ENCODE measurements at regions not wholly inside any gene's neighbourhood (a gene's known extent, or its start where the extent isn't known, plus 50 kb on each side); places are given as distances from the start of the nearest gene placed in this dataset.
"Not testable (repeated sequence)": the region's sequence is repeated elsewhere in the genome, so short reads cannot be mapped to it uniquely, and the experiment has no call there.

DNA sequence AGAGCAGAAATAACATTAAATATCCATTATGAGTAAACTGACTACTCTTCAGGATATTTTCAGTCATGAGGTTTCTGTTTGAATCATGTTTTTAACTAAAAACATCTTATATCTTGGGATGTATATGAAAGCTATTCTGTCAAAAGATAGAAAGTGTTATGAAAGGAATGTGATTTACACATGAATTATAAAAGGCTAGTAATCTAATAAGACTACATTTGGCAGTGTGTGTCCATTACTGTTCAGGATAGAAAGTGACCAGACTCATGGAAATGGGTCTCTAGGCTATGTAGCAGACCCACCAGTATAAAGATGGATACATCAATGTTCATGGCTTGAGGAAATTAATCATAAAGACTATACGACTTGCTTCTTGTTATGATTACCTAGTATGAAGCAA lies 1328.2 kb upstream of the NUDT12 start:
- no peak for DNase-seq

GRCh38 chr5:104859437-104859836 lies 1296.8 kb upstream of the NUDT12 start:
- DNase-seq: no peak

DNA sequence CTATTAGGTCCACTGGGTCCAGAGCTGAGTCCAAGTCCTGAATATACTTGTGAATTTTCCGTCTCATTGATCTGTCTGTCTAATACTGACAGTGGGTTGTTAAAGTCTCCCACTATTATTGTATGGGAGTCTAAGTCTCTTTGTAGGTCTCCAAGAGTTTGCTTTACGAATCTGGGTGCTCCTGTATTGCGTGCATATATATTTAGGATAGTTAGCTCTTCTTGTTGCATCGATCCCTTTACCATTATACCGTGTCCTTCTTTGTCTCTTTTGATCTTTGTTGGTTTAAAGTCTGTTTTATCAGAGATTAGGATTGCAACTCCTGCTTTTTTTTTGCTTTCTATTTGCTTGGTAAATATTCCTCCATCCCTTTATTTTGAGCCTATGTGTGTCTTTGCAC lies 1289.5 kb upstream of the NUDT12 start:
- not testable (repeated sequence) for DNase-seq

- DNase-seq: no peak
Observed at GRCh38 chr5:104845541-104845940, 1283.0 kb upstream of the NUDT12 start.

DNA sequence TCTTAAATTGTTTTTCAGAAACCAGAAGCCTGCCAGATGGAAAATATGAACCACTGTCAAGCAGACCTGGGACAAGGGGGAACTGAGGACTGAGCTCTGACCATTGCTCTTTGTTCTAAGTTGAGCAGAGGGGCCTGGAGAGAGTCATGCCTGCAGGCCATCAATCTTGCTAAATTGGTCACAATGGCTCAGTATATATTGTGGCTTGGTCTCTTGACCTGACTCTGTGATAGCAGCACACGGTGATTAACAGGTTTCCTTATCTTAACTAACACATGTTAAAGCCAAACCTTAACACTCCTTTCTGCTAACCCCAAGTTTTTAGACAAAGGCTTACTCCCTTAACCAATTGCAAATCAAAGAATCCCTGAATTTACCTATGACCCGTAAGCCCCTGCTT lies 1281.2 kb upstream of the NUDT12 start:
- DNase-seq: no peak

GRCh38 chr5:104840284-104840683 lies 1277.7 kb upstream of the NUDT12 start:
- no peak for DNase-seq

DNA sequence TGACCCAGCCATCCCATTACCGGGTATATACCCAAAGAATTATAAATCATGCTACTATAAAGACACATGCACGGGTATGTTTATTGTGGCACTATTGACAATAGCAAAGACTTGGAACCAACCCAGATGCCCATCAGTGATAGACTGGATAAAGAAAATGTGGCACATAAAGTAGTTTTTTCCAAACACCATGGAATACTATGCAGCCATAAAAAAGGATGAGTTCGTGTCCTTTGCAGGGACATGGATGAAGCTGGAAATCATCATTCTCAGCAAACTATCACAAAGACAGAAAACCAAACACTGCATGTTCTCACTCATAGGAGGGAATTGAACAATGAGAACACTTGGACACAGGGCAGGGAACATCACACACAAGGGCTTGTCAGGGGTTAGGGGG lies 1268.9 kb upstream of the NUDT12 start:
- DNase-seq: not testable (repeated sequence)

- DNase-seq: no peak
Observed at GRCh38 chr5:104821606-104822005, 1259.0 kb upstream of the NUDT12 start.

DNA sequence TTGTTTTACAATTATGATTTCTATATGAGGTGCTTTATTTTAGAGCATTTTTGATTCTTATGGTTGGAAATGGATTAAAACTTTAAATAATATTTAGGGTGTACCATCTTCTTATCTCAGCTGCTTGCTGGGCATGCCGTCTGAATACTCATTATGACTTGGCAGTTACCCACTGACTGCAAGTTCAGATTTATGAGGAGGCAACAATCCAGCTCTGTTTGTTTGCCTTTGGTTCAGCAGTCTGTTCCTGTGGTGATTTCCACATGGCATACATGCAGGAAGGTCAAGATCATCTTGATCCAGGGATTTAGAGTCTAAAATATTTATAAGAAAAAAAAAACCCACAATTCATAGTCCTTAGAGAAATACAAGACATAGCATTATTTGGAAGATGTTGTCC lies 1254.5 kb upstream of the NUDT12 start:
- DNase-seq: no peak

DNA sequence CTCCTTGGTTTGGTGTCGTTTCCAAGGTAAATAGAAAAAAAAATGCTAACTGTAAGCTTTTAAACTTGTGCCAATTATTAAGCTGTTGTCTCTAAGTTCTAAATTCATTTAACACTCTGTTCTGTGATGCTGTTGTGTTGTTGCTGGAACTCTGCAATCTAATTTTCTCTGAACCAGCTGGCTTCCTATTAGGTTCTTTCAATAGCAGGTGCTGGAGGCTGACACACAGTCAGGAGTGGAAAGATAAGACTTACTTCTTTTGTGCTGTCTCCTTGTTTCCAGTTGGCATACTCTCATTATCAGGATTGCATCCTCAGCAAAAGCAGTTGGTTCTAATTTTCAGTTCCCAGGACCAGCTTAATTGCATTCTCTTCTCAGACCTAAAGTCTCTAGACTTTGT lies 1252.6 kb upstream of the NUDT12 start:
- DNase-seq: no peak

DNA sequence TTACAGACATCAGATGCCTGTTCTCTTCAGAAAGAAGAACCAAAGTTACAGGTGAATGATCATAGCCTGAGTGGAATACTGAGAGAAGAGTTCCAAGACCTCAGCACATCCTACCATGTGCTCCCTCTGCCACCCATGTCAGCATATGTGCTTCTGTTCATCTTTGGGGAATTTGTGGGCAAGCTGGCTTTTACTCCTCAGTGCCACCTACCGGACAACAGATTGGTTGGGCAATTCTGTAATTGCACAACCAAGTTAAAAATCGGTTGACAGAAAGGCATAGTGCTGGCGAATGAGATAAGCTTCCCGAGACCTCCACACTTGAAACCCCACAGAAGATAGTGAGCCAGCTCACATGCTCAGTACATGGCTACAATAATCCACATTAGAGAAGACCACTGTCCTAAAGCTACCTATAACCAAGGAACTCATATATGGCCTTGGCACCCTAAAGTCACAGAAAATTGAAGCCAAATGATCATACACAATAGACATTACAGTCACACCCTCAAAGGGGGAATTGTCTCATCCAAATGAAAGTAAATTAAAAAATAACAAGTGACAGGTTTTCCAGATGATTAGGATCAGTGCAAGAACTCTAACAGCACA lies 1238.0 kb upstream of the NUDT12 start:
- DNase-seq: no peak

DNA sequence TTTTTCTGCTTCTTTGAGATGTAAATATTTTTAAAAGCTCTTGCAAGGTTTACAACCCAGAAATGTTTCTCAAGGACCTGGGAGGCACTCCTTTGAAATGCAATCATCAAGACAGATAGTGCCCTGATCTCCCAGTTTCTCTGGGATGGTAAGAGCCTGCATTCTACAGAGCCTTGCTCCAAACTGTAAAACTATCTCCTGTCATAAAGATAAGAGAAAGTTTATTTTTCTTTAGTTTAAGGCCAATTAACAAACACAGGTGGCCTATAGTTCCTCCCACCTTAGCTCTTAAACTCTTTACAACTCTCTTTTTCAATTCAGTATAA lies 1231.1 kb upstream of the NUDT12 start:
- no peak for DNase-seq

DNA sequence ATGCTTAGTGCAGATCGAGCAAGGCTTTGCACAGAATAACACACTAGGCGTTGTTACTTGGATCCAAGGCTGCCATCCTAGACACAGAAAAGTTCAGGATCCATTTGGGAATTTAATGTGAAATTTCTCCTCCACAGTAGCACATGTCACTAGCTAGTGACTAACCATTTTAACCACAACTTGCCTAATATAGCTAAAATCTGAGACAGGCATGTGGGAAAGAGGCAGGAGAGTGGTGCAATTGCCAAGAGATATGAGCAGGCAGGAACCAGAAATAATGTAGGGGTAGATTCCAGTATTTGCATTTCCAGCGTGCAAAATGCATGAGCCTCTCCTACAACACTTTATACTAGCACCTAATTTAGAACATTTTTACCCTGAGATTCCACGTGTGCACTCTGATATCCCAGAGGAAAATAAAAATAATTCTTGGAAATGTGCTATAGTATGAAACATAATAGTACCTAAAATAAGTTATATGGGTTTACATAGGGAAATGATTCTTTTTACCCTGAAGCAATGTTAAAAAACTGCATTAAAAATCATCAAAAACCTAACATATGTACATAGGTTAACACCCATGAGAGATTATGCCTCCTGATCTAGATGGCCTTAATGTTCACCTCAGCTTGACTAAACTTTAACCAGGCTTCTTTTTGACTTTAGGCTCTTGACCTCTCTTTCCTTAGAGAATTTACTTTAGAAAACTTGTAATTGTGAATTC lies 1230.6 kb upstream of the NUDT12 start:
- no peak for DNase-seq

DNA sequence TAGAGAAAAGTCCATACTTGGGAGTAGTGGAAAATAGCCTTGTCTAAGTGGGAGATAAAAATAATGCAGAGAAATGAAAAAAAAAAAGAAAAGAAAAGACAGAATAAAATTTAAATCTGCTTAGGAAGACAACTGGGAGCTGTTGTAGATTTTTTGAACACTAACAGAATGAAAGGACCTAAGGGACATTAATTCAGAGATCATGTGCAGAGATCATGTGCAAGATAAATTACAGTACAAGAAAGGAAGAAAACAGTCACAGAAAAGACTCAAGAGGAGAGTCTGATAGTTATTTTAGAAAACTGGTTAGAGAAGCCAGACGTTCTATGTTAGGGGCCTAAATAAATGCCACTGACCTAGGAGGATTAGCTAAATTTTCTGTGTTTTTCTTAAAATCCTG lies 1226.8 kb upstream of the NUDT12 start:
- DNase-seq: no peak

- no peak for DNase-seq
Observed at GRCh38 chr5:104785097-104785496, 1222.5 kb upstream of the NUDT12 start.

DNA sequence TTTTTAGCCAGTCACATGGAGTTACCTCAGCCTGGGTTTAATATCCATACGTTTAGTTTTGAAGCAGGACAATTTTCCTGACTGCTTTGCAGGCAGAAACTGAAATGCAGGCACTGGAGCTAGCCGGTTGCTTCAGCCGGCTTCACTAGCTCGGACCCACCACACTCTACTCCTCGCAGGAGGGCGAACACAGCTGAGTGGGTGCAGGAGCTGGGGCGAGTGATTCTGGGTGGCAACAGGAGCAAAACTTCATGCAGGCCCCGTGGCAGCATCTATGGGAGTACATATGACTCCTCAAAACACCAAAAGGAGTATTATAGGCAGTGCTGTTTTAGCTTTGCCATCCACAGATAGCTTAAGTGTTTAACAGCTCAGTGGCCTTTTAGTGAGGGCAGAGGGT lies 1211.8 kb upstream of the NUDT12 start:
- no peak for DNase-seq

DNA sequence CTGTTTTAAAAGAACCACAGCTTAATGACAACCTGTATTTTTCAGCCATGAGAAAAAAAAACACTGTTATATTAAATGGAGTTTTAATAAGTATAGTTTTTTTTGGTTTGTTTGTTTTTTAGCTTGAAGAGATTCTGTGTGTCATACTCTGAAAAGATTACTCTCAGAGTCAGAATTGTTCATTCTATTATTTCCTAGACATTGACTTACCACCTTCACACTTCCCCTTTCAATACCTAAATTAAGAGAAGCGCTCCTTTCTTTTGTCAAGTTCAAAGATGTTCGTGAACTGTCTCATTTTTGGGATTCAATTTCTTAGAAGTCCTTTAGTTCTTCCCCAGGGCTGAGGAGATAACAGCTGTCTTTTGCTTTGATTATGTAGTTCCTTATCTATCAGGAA lies 1201.6 kb upstream of the NUDT12 start:
- no peak for DNase-seq

- DNase-seq: no peak
Observed at GRCh38 chr5:104763216-104763615, 1200.6 kb upstream of the NUDT12 start.

DNA sequence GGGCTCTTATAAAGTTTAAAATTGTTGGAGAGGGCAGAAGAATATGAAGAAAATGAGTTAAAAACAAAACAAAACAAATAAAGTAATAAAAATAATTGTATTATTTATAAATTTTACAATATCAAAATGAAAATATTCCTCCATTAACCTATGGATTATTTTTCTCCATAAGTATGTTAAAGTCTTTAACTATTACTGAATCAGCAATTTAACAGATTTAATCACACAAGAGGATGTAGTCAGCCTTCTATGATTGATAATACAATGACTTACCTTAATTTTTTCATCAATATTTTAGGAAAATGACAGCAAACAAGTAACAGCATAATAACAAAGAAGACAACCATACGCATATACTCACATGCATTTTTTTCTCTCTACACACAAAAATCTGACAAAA lies 1195.3 kb upstream of the NUDT12 start:
- DNase-seq: no peak

DNA sequence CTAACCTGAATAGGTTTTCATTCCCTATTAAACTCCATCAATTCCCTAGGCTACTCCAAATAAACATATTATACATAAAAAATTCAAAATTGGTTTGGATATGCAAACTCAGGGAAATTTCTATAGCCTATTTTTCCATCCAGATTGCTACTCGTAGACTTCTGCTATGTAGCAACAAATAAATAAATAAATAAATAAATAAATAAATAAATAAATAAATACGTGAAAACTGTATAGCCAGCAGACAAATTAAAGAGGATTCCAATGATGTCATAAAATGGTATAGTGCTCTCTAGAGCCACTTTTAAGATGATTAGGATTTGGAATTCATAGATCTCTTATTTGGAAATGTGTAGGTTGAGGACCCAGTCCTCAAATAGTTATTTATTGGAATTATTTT lies 1193.2 kb upstream of the NUDT12 start:
- no peak for DNase-seq

GRCh38 chr5:104754311-104754995 lies 1191.9 kb upstream of the NUDT12 start:
- DNase-seq: no peak

- no peak for DNase-seq
Observed at GRCh38 chr5:104751969-104752368, 1189.4 kb upstream of the NUDT12 start.

GRCh38 chr5:104739905-104740304 lies 1177.3 kb upstream of the NUDT12 start:
- no peak for DNase-seq

DNA sequence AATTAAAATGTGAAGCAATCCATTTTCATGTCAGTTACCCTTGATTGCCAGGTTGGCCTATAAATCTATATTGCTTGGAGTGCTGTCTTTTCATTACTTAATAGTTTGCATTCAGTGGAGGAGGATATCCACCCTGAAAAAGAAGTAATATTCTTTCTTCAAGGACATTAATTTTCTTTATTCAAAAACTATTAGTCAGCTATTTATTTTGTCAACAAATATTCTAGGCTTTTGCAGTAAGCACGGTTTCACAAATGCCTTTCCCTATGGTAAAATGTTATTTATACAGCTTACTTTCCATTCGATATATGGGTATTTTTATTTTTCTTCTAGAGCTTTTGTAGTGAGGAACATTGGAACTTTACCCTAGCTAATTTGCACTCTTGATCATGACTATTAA lies 1176.9 kb upstream of the NUDT12 start:
- no peak for DNase-seq

DNA sequence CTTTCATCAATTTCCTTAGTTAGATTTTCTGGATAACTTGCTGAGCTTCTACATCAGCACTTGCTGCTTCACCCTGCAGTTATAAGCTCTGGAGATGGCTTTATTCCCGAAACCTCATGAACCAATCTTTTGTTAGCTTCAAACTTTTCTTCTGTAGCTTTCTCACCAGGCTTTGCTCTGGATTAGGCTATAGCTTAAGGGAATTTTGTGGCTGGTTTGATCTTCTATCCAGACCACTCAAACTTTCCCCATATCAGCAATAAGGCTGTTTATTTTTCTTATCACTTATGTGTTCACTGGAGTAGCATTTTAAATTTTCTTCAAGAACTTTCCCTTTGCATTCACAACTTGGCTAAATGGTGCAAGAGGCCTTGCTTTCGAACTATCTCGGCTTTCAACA lies 1173.5 kb upstream of the NUDT12 start:
- no peak for DNase-seq
